SK-N-SH (cell line): ENCODE measurements at regions not wholly inside any gene's neighbourhood (a gene's known extent, or its start where the extent isn't known, plus 50 kb on each side); places are given as distances from the start of the nearest gene placed in this dataset.

ENCODE experiments used
- CTCF ChIA-PET: fragments of 300-600, 350-600 bp; formaldehyde crosslinking; extraction: SDS; loops from one replicate; lab custom pipeline; 2021; lab: Yijun Ruan, JAX
- POLR2A ChIA-PET: fragments of 350-600 bp; sonication (Branson Sonifier 250); formaldehyde crosslinking; extraction: SDS; loops from one replicate; lab custom pipeline; 2020; ENCODE audit warnings: antibody characterized with exemption, inconsistent platforms; lab: Yijun Ruan, JAX
- DNase-seq: peaks from one replicate; pipeline ENCODE4 v3.0.0; 2012
- H2AFZ ChIP-seq: fragments of 200-600 bp; sonication (generic); 2 replicates; pipeline ENCODE4 v1.8.1; 2016; ENCODE audit warnings: antibody characterized with exemption, mild to moderate bottlenecking, low read depth
- H3F3A ChIP-seq: fragments of 200-600 bp; sonication (generic); replicated peaks from 2 replicates; pipeline ENCODE3; 2016; ENCODE audit warnings: antibody characterized with exemption, mild to moderate bottlenecking; ENCODE audit not compliant: insufficient read depth
- H3K27ac ChIP-seq, 2 experiments: fragments of 200-500 bp in 1 of 2; fragments of 200-600 bp in 1 of 2; sonication (Bioruptor generic) in 1 of 2; sonication (generic), shearing (Covaris generic) in 1 of 2; 2 replicates each; pipeline versions ENCODE4 v1.5.1 to v1.6.1; 2014 to 2016; ENCODE audit warnings: low read depth in 2 of 2, inconsistent platforms in 1 of 2, low read length in 1 of 2, mild to moderate bottlenecking in 1 of 2, mixed read lengths in 1 of 2
- H3K27me3 ChIP-seq: fragments of 200-600 bp; sonication (generic), shearing (Covaris generic); 2 replicates; pipeline ENCODE4 v1.6.1; 2016; ENCODE audit warnings: mixed run types; ENCODE audit not compliant: insufficient read depth
- H3K36me3 ChIP-seq, 2 experiments: fragments of 200-500 bp in 1 of 2; fragments of 200-600 bp in 1 of 2; sonication (Bioruptor generic) in 1 of 2; sonication (generic) in 1 of 2; replicated peaks in 1 of 2; 2 replicates each; pipeline versions ENCODE3 to v1.5.1; 2014 to 2016; ENCODE audit warnings: low read length in 1 of 2, mild to moderate bottlenecking in 1 of 2; ENCODE audit not compliant: insufficient read depth in 2 of 2, control insufficient read depth in 1 of 2
- H3K4me1 ChIP-seq, 2 experiments: fragments of 200-500 bp in 1 of 2; fragments of 200-600 bp in 1 of 2; sonication (Bioruptor generic) in 1 of 2; sonication (generic), shearing (Covaris generic) in 1 of 2; 2 replicates each; pipeline versions ENCODE4 v1.5.1 to v1.6.1; 2014 to 2016; ENCODE audit warnings: low read depth in 1 of 2, low read length in 1 of 2, mixed run types in 1 of 2; ENCODE audit not compliant: insufficient read depth in 2 of 2, control insufficient read depth in 1 of 2
- H3K4me2 ChIP-seq: fragments of 200-600 bp; sonication (generic), shearing (Covaris generic); 2 replicates; pipeline ENCODE4 v1.6.1; 2017; ENCODE audit warnings: mixed run types
- H3K4me3 ChIP-seq, 2 experiments: fragments of 200-500 bp in 1 of 2; fragments of 200-600 bp in 1 of 2; sonication (Bioruptor generic) in 1 of 2; sonication (generic), shearing (Covaris generic) in 1 of 2; 2 replicates each; pipeline versions ENCODE4 v1.5.1 to v1.8.1; 2014 to 2016; ENCODE audit warnings: low read depth in 2 of 2, inconsistent platforms in 1 of 2, low read length in 1 of 2, mild to moderate bottlenecking in 1 of 2, mixed read lengths in 1 of 2, moderate library complexity in 1 of 2
- H3K79me2 ChIP-seq: fragments of 200-600 bp; sonication (generic); 2 replicates; pipeline ENCODE4 v1.8.1; 2017; ENCODE audit warnings: mild to moderate bottlenecking; ENCODE audit not compliant: insufficient read depth
- H3K9ac ChIP-seq: fragments of 200-600 bp; sonication (generic); 2 replicates; pipeline ENCODE4 v1.6.1; 2017; ENCODE audit warnings: mixed run types
- H3K9me2 ChIP-seq: fragments of 200-600 bp; sonication (generic); 2 replicates; pipeline ENCODE4 v1.6.1; 2017; ENCODE audit warnings: mixed run types
- H3K9me3 ChIP-seq: fragments of 200-600 bp; sonication (generic); 2 replicates; pipeline ENCODE4 v1.6.1; 2017; ENCODE audit warnings: mixed run types, mild to moderate bottlenecking, moderate library complexity
- H4K20me1 ChIP-seq: fragments of 200-600 bp; sonication (generic); 2 replicates; pipeline ENCODE4 v1.6.1; 2017; ENCODE audit warnings: mild to moderate bottlenecking, mixed run types; ENCODE audit not compliant: insufficient read depth
- EP300 ChIP-seq, 2 experiments: IDR thresholded peaks; 2 replicates each; pipeline versions ENCODE4 v1.4.0 to v1.6.1; 2012; ENCODE audit warnings: borderline replicate concordance in 1 of 2, low read depth in 1 of 2, low read length in 1 of 2
- FOXJ3 ChIP-seq: sonication (generic); formaldehyde crosslinking; IDR thresholded peaks from 2 replicates; pipeline ENCODE4 v1.5.1; 2020; ENCODE audit warnings: mild to moderate bottlenecking, missing genetic modification reagents
- GABPA ChIP-seq: IDR thresholded peaks from 2 replicates; pipeline ENCODE4 v1.4.0; 2012; ENCODE audit warnings: low read depth, mild to moderate bottlenecking
- GATA2 ChIP-seq: sonication (generic); formaldehyde crosslinking; IDR thresholded peaks from 2 replicates; pipeline ENCODE4 v1.5.0; 2020; ENCODE audit warnings: mild to moderate bottlenecking, missing genetic modification reagents
- MEF2A ChIP-seq: IDR thresholded peaks from 2 replicates; pipeline ENCODE4 v1.4.0; 2012; ENCODE audit warnings: low read depth, borderline replicate concordance
- MXI1 ChIP-seq: IDR thresholded peaks from 2 replicates; pipeline ENCODE4 v1.6.1; 2012; ENCODE audit warnings: mild to moderate bottlenecking, low read depth, low read length, improper control_type of control experiment
- NFIC ChIP-seq: IDR thresholded peaks from 2 replicates; pipeline ENCODE4 v1.4.0; 2012; ENCODE audit warnings: borderline replicate concordance
- POLR2AphosphoS5 ChIP-seq: IDR thresholded peaks from 2 replicates; pipeline ENCODE4 v1.6.1; 2012; ENCODE audit warnings: low read depth, low read length
- RAD21 ChIP-seq: IDR thresholded peaks from 2 replicates; pipeline ENCODE4 v1.6.1; 2012; ENCODE audit warnings: mild to moderate bottlenecking, low read length
- RFX5 ChIP-seq: IDR thresholded peaks from 2 replicates; pipeline ENCODE4 v1.6.1; 2012; ENCODE audit warnings: mild to moderate bottlenecking, improper control_type of control experiment, low read length
- RXRA ChIP-seq: IDR thresholded peaks from 2 replicates; pipeline ENCODE4 v1.4.0; 2012; ENCODE audit warnings: low read depth, mild to moderate bottlenecking, borderline replicate concordance
- SIN3A ChIP-seq: IDR thresholded peaks from 2 replicates; pipeline ENCODE4 v1.6.1; 2012; ENCODE audit warnings: low read depth, mild to moderate bottlenecking, low read length, moderate library complexity, borderline replicate concordance
- TCF12 ChIP-seq: IDR thresholded peaks from 2 replicates; pipeline ENCODE4 v1.4.0; 2012
- YY1 ChIP-seq: IDR thresholded peaks from 2 replicates; pipeline ENCODE4 v1.4.0; 2012; ENCODE audit warnings: low read depth, mild to moderate bottlenecking
- WGBS: methylation state at CpG from one replicate; pipeline ENCODE4 v1.1.6; 2017; ENCODE audit warnings: low lambda C conversion rate; 5-methylcytosine and 5-hydroxymethylcytosine counted together
- TF ChIP-seq, protein P1 (sequence below): fragments of 200-600 bp; sonication (generic); IDR thresholded peaks from 2 replicates; pipeline ENCODE4 v1.6.1; 2017; ENCODE audit warnings: antibody characterized with exemption, mild to moderate bottlenecking, moderate library complexity
- TF ChIP-seq, protein P2 (sequence below): IDR thresholded peaks from 2 replicates; pipeline ENCODE4; 2012
- TF ChIP-seq, protein P3 (sequence below): IDR thresholded peaks from 2 replicates; pipeline ENCODE4 v1.4.0; 2012; ENCODE audit warnings: low read depth
- TF ChIP-seq, protein P4 (sequence below): IDR thresholded peaks from 2 replicates; pipeline ENCODE4 v1.6.1; 2012; ENCODE audit warnings: mild to moderate bottlenecking, low read depth, low read length, moderate library complexity
- TF ChIP-seq, protein P5 (sequence below): IDR thresholded peaks from 2 replicates; pipeline ENCODE4 v1.4.0; 2012; ENCODE audit warnings: low read depth, borderline replicate concordance

DNA sequence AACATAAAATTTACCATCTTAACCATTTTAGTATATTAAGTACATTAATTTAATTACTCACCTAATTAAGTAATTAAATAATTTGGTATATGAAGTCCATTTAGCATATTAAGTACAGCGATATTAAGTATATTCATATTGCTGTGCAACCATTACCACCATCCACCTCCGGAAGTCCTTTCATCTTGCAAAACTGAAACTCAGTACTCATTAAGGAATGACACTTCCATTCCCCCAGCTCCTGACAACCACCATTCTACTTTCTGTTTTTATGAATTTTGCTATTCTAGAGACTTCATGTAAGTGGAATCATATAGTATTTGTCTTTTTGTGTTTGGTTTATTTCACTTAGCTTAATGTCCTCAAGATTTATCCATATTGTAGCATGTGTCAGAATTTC is 61.1 kb upstream of the GTSF1L start:
- POLR2A ChIA-PET = no interaction called here
- CTCF ChIA-PET = interaction anchor here (1.0 kb wide), 1 partner anchor 38 kb away, joined by 3 read pairs; no protein-coding TSS in a partner anchor
- Histone ChIP-seq H3F3A (no peaks in the 10 kb centered on the region), H2AFZ (no peak overlapping the region), H3K36me3 (no peaks in the 10 kb centered on the region), H3K27ac (no peak overlapping the region), H3K9me3 (no peaks in the 10 kb centered on the region), H3K79me2 (no peaks in the 10 kb centered on the region), H3K27me3 (no peaks in the 10 kb centered on the region), H3K4me1 (no peaks in the 10 kb centered on the region), H3K9me2 (no peaks in the 10 kb centered on the region), H3K4me3 (no peak overlapping the region)
- no peak for DNase-seq
- WGBS = 100% methylated on average over 2 of the region's 2 CpGs
- TF ChIP-seq MXI1 (no peak), FOXJ3 (CRISPR knock-in tag) (no peak), MEF2A (no peak), GATA2 (CRISPR knock-in tag) (no peak), EP300 (IDR thresholded peaks at IDR 0.05; ENCODE audit: borderline replicate concordance in 1 of 2, low read depth in 1 of 2, low read length in 1 of 2) (no peak), TCF12 (no peak), RXRA (no peak), RFX5 (no peak), YY1 (no peak), RAD21 (no peak), NFIC (no peak), GABPA (no peak), POLR2AphosphoS5 (no peak), SIN3A (no peak)
- TF ChIP-seq, protein P1, sequence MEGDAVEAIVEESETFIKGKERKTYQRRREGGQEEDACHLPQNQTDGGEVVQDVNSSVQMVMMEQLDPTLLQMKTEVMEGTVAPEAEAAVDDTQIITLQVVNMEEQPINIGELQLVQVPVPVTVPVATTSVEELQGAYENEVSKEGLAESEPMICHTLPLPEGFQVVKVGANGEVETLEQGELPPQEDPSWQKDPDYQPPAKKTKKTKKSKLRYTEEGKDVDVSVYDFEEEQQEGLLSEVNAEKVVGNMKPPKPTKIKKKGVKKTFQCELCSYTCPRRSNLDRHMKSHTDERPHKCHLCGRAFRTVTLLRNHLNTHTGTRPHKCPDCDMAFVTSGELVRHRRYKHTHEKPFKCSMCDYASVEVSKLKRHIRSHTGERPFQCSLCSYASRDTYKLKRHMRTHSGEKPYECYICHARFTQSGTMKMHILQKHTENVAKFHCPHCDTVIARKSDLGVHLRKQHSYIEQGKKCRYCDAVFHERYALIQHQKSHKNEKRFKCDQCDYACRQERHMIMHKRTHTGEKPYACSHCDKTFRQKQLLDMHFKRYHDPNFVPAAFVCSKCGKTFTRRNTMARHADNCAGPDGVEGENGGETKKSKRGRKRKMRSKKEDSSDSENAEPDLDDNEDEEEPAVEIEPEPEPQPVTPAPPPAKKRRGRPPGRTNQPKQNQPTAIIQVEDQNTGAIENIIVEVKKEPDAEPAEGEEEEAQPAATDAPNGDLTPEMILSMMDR = no peak
- TF ChIP-seq, protein P2, sequence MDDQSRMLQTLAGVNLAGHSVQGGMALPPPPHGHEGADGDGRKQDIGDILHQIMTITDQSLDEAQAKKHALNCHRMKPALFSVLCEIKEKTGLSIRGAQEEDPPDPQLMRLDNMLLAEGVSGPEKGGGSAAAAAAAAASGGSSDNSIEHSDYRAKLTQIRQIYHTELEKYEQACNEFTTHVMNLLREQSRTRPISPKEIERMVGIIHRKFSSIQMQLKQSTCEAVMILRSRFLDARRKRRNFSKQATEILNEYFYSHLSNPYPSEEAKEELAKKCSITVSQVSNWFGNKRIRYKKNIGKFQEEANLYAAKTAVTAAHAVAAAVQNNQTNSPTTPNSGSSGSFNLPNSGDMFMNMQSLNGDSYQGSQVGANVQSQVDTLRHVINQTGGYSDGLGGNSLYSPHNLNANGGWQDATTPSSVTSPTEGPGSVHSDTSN = no peak
- TF ChIP-seq, protein P3, sequence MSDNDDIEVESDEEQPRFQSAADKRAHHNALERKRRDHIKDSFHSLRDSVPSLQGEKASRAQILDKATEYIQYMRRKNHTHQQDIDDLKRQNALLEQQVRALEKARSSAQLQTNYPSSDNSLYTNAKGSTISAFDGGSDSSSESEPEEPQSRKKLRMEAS = no peak
- TF ChIP-seq, protein P4, sequence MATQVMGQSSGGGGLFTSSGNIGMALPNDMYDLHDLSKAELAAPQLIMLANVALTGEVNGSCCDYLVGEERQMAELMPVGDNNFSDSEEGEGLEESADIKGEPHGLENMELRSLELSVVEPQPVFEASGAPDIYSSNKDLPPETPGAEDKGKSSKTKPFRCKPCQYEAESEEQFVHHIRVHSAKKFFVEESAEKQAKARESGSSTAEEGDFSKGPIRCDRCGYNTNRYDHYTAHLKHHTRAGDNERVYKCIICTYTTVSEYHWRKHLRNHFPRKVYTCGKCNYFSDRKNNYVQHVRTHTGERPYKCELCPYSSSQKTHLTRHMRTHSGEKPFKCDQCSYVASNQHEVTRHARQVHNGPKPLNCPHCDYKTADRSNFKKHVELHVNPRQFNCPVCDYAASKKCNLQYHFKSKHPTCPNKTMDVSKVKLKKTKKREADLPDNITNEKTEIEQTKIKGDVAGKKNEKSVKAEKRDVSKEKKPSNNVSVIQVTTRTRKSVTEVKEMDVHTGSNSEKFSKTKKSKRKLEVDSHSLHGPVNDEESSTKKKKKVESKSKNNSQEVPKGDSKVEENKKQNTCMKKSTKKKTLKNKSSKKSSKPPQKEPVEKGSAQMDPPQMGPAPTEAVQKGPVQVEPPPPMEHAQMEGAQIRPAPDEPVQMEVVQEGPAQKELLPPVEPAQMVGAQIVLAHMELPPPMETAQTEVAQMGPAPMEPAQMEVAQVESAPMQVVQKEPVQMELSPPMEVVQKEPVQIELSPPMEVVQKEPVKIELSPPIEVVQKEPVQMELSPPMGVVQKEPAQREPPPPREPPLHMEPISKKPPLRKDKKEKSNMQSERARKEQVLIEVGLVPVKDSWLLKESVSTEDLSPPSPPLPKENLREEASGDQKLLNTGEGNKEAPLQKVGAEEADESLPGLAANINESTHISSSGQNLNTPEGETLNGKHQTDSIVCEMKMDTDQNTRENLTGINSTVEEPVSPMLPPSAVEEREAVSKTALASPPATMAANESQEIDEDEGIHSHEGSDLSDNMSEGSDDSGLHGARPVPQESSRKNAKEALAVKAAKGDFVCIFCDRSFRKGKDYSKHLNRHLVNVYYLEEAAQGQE = no peak
- TF ChIP-seq, protein P5, sequence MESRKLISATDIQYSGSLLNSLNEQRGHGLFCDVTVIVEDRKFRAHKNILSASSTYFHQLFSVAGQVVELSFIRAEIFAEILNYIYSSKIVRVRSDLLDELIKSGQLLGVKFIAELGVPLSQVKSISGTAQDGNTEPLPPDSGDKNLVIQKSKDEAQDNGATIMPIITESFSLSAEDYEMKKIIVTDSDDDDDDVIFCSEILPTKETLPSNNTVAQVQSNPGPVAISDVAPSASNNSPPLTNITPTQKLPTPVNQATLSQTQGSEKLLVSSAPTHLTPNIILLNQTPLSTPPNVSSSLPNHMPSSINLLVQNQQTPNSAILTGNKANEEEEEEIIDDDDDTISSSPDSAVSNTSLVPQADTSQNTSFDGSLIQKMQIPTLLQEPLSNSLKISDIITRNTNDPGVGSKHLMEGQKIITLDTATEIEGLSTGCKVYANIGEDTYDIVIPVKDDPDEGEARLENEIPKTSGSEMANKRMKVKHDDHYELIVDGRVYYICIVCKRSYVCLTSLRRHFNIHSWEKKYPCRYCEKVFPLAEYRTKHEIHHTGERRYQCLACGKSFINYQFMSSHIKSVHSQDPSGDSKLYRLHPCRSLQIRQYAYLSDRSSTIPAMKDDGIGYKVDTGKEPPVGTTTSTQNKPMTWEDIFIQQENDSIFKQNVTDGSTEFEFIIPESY = no peak
- TF ChIP-seq, all 33 proteins: peak for 0
- no peaks in the 10 kb centered on the region for H4K20me1 ChIP-seq
- H3K4me2 ChIP-seq = no peak overlapping the region
- H3K9ac ChIP-seq = no peak overlapping the region
